Neural progenitor cell (in vitro differentiated cells): ENCODE measurements at regions not wholly inside any gene's neighbourhood (a gene's known extent, or its start where the extent isn't known, plus 50 kb on each side); places are given as distances from the start of the nearest gene placed in this dataset.

Experiments used
- DNase-seq: peaks from one replicate; pipeline ENCODE4 v3.0.0-alpha.2; 2016; ENCODE audit warnings: low spot score
- H2AFZ ChIP-seq: fragments of 200-600 bp; sonication (generic); replicated peaks from 2 replicates; pipeline ENCODE4 v1.6.1; 2016; ENCODE audit warnings: antibody characterized with exemption
- H3F3A ChIP-seq: fragments of 200-600 bp; sonication (generic); 2 replicates; pipeline ENCODE4 v1.6.1; 2016; ENCODE audit warnings: antibody characterized with exemption, low read depth
- H3K27ac ChIP-seq: fragments of 200-600 bp; sonication (generic); 2 replicates; pipeline ENCODE4 v1.5.1; 2016; ENCODE audit warnings: mild to moderate bottlenecking
- H3K27me3 ChIP-seq: fragments of 200-600 bp; sonication (generic); 2 replicates; pipeline ENCODE4 v1.6.1; 2016; ENCODE audit warnings: mild to moderate bottlenecking, moderate library complexity
- H3K36me3 ChIP-seq: fragments of 200-600 bp; sonication (generic); 2 replicates; pipeline ENCODE4 v1.5.1; 2016
- H3K4me1 ChIP-seq: fragments of 200-600 bp; sonication (generic); 2 replicates; pipeline ENCODE4 v1.6.1; 2016; ENCODE audit warnings: mixed run types
- H3K4me2 ChIP-seq: fragments of 200-600 bp; sonication (generic); 2 replicates; pipeline ENCODE4 v1.6.1; 2016
- H3K4me3 ChIP-seq: fragments of 200-600 bp; sonication (generic); 2 replicates; pipeline ENCODE4 v1.5.1; 2016
- H3K79me2 ChIP-seq: fragments of 200-600 bp; sonication (generic); 2 replicates; pipeline ENCODE4 v1.6.1; 2016; ENCODE audit warnings: low read depth
- H3K9ac ChIP-seq: fragments of 200-600 bp; sonication (generic); 2 replicates; pipeline ENCODE4 v1.6.1; 2016
- H3K9me3 ChIP-seq: fragments of 200-600 bp; sonication (generic); 2 replicates; pipeline ENCODE4 v1.5.1; 2016; ENCODE audit warnings: low read depth
- H4K20me1 ChIP-seq: fragments of 200-600 bp; sonication (generic); 2 replicates; pipeline ENCODE4 v1.6.1; 2016; ENCODE audit warnings: low read depth
- H3K27ac Mint-ChIP-seq: 3 replicates; pipeline ENCODE4 v1.8.0; 2021; ENCODE audit warnings: mixed read lengths
- H3K27me3 Mint-ChIP-seq: 2 replicates; pipeline ENCODE4 v1.8.0; 2022; ENCODE audit warnings: low read depth, mild to moderate bottlenecking, inconsistent platforms, moderate library complexity, mixed read lengths; ENCODE audit not compliant: insufficient read depth
- H3K36me3 Mint-ChIP-seq: 3 replicates; pipeline ENCODE4 v1.8.0; 2021; ENCODE audit warnings: mixed read lengths
- H3K4me1 Mint-ChIP-seq: 3 replicates; pipeline ENCODE4 v1.8.0; 2021; ENCODE audit warnings: mixed read lengths
- H3K4me3 Mint-ChIP-seq: 3 replicates; pipeline ENCODE4 v1.8.0; 2021; ENCODE audit warnings: mild to moderate bottlenecking, moderate library complexity, mixed read lengths
- H3K9me3 Mint-ChIP-seq: 3 replicates; pipeline ENCODE4 v1.8.0; 2020; ENCODE audit warnings: mixed read lengths
- EZH2 ChIP-seq: fragments of 200-600 bp; sonication (generic); IDR thresholded peaks from 2 replicates; pipeline ENCODE4 v1.6.1; 2017; ENCODE audit warnings: antibody characterized with exemption, mild to moderate bottlenecking, moderate library complexity
- EZH2phosphoT487 ChIP-seq: fragments of 200-600 bp; sonication (generic); IDR thresholded peaks from 2 replicates; pipeline ENCODE4 v1.6.1; 2017; ENCODE audit warnings: antibody characterized with exemption
- TF ChIP-seq, protein P1 (sequence below): fragments of 200-600 bp; sonication (generic); IDR thresholded peaks from 2 replicates; pipeline ENCODE4 v1.5.1; 2017; ENCODE audit warnings: antibody characterized with exemption, mild to moderate bottlenecking

DNA sequence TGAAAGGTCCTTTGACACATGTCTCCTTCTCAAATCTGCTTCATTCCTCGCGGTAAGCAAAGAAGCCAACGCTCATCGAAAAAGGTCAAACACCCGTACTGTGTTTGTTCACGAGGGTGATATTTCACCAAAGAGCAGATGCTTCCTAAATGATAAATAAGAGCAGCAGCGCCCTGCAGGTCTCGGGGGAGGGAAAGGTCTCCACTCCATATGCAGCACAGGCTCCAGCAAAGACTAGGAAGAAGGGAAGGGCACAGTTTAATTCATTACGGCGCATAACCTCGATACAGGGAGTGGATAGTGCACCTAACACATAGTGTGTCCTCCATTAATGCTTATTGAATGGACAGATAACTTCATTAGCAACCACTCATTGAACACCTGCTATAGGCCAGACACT, 593.3 kb downstream of the CDK5RAP2 start:
- no peak overlapping the region for H3K4me3 Mint-ChIP-seq
- no peak overlapping the region for H3K27ac Mint-ChIP-seq
- no peaks in the 10 kb centered on the region for H3K4me1 Mint-ChIP-seq

DNA sequence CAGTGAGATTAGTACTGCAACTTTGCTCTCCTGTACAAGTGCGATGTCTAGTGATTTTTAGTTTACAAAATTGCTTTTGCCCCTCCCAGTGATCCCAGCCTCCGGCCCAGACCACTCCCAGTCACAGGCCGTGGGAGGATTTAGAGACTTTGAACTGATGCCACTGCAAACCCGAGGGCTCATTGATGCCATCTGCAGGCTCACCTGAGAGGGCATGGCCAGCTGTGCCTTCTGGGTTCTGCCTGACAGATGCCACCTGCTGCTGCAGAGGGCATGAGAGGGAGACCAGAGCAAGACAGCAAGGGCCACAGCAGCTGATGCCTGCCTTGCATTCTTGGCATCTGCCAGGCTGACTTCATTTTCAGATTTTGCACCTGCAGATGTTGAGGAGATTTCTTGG, 593.8 kb downstream of the CDK5RAP2 start:
- Histone ChIP-seq H3K27ac (no peak overlapping the region), H3K36me3 (no peaks in the 10 kb centered on the region), H3K9ac (no peak overlapping the region), H3K79me2 (no peaks in the 10 kb centered on the region), H3K9me3 (no peaks in the 10 kb centered on the region), H3K27me3 (no peaks in the 10 kb centered on the region), H3K4me3 (no peak overlapping the region), H3K4me1 (peaks cover 6% of the 10 kb centered on the region), H2AFZ (no peak overlapping the region), H3F3A (no peaks in the 10 kb centered on the region), H3K4me2 (no peak overlapping the region), H4K20me1 (no peaks in the 10 kb centered on the region)
- Mint-ChIP-seq H3K27ac (no peak overlapping the region), H3K36me3 (no peaks in the 10 kb centered on the region), H3K4me1 (no peaks in the 10 kb centered on the region), H3K4me3 (no peak overlapping the region), H3K27me3 (peaks cover 2% of the 10 kb centered on the region), H3K9me3 (no peaks in the 10 kb centered on the region)
- TF ChIP-seq EZH2phosphoT487, result no peak
- TF ChIP-seq EZH2, result no peak
- TF ChIP-seq, protein P1, sequence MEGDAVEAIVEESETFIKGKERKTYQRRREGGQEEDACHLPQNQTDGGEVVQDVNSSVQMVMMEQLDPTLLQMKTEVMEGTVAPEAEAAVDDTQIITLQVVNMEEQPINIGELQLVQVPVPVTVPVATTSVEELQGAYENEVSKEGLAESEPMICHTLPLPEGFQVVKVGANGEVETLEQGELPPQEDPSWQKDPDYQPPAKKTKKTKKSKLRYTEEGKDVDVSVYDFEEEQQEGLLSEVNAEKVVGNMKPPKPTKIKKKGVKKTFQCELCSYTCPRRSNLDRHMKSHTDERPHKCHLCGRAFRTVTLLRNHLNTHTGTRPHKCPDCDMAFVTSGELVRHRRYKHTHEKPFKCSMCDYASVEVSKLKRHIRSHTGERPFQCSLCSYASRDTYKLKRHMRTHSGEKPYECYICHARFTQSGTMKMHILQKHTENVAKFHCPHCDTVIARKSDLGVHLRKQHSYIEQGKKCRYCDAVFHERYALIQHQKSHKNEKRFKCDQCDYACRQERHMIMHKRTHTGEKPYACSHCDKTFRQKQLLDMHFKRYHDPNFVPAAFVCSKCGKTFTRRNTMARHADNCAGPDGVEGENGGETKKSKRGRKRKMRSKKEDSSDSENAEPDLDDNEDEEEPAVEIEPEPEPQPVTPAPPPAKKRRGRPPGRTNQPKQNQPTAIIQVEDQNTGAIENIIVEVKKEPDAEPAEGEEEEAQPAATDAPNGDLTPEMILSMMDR, result no peak
- DNase-seq, result no peak

More for the DNA sequence above, 593.3 kb downstream of the CDK5RAP2 start:
- no peak overlapping the region for H3K9ac ChIP-seq
- no peak overlapping the region for H3K4me3 ChIP-seq
- H3K27ac ChIP-seq, result no peak overlapping the region
- H3K79me2 ChIP-seq, result no peaks in the 10 kb centered on the region
- no peaks in the 10 kb centered on the region for H3F3A ChIP-seq
- no peaks in the 10 kb centered on the region for H3K27me3 ChIP-seq
- DNase-seq, result no peak
- no peaks in the 10 kb centered on the region for H4K20me1 ChIP-seq
- no peaks in the 10 kb centered on the region for H3K9me3 ChIP-seq
- no peak overlapping the region for H3K4me2 ChIP-seq
- peaks cover 2% of the 10 kb centered on the region for H3K27me3 Mint-ChIP-seq
- no peak overlapping the region for H2AFZ ChIP-seq
- TF ChIP-seq, protein P1, result no peak
- TF ChIP-seq EZH2phosphoT487, result no peak
- TF ChIP-seq EZH2, result no peak
- H3K9me3 Mint-ChIP-seq, result no peaks in the 10 kb centered on the region
- peaks cover 6% of the 10 kb centered on the region for H3K4me1 ChIP-seq
- H3K36me3 ChIP-seq, result no peaks in the 10 kb centered on the region
- no peaks in the 10 kb centered on the region for H3K36me3 Mint-ChIP-seq

DNA sequence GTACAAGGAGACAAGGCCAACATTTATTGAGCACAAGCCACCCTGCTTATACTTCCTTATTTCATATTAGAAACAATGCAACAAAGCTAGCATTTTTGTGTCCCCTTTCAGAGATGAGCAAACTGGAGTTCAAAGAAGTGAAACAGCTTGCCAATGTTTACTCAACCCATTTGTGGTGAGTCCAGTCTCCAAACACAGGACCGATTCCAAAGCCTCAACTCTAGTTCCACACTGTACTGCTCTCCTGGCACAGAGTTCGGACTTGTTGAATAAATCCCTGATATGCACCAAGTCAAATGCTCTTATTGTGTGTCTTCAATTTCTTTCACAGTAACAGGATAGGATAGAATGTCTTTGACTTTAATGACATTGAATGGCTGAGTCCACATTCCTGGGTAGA, 604.8 kb upstream of the BRINP1 start:
- H2AFZ ChIP-seq, result no peak overlapping the region
- H3F3A ChIP-seq, result no peaks in the 10 kb centered on the region
- DNase-seq, result no peak
- no peak overlapping the region for H3K27ac ChIP-seq
- no peaks in the 10 kb centered on the region for H3K79me2 ChIP-seq
- TF ChIP-seq EZH2 (no peak), EZH2phosphoT487 (no peak)
- TF ChIP-seq, protein P1, result no peak
- H3K27me3 Mint-ChIP-seq, result no peaks in the 10 kb centered on the region
- no peak overlapping the region for H3K4me3 ChIP-seq
- H3K27me3 ChIP-seq, result no peaks in the 10 kb centered on the region
- peaks cover 1% of the 10 kb centered on the region for H3K4me1 Mint-ChIP-seq
- no peak overlapping the region for H3K9ac ChIP-seq
- no peaks in the 10 kb centered on the region for H3K36me3 Mint-ChIP-seq
- no peaks in the 10 kb centered on the region for H3K9me3 ChIP-seq
- peaks cover 9% of the 10 kb centered on the region for H3K4me1 ChIP-seq
- no peaks in the 10 kb centered on the region for H3K9me3 Mint-ChIP-seq
- H3K4me2 ChIP-seq, result no peak overlapping the region
- no peaks in the 10 kb centered on the region for H3K36me3 ChIP-seq
- H4K20me1 ChIP-seq, result no peaks in the 10 kb centered on the region
- H3K27ac Mint-ChIP-seq, result no peak overlapping the region
- H3K4me3 Mint-ChIP-seq, result no peak overlapping the region
